SK-N-SH (cell line): ENCODE measurements at regions not wholly inside any gene's neighbourhood (a gene's known extent, or its start where the extent isn't known, plus 50 kb on each side); places are given as distances from the start of the nearest gene placed in this dataset.

Source experiments
- CTCF ChIA-PET: fragments of 300-600, 350-600 bp; formaldehyde crosslinking; extraction: SDS; loops from one replicate; lab custom pipeline; 2021; lab: Yijun Ruan, JAX
- POLR2A ChIA-PET: fragments of 350-600 bp; sonication (Branson Sonifier 250); formaldehyde crosslinking; extraction: SDS; loops from one replicate; lab custom pipeline; 2020; ENCODE audit warnings: antibody characterized with exemption, inconsistent platforms; lab: Yijun Ruan, JAX
- DNase-seq: peaks from one replicate; pipeline ENCODE4 v3.0.0; 2012
- H2AFZ ChIP-seq: fragments of 200-600 bp; sonication (generic); 2 replicates; pipeline ENCODE4 v1.8.1; 2016; ENCODE audit warnings: antibody characterized with exemption, mild to moderate bottlenecking, low read depth
- H3F3A ChIP-seq: fragments of 200-600 bp; sonication (generic); replicated peaks from 2 replicates; pipeline ENCODE3; 2016; ENCODE audit warnings: antibody characterized with exemption, mild to moderate bottlenecking; ENCODE audit not compliant: insufficient read depth
- H3K27ac ChIP-seq, 2 experiments: fragments of 200-500 bp in 1 of 2; fragments of 200-600 bp in 1 of 2; sonication (Bioruptor generic) in 1 of 2; sonication (generic), shearing (Covaris generic) in 1 of 2; 2 replicates each; pipeline versions ENCODE4 v1.5.1 to v1.6.1; 2014 to 2016; ENCODE audit warnings: low read depth in 2 of 2, inconsistent platforms in 1 of 2, low read length in 1 of 2, mild to moderate bottlenecking in 1 of 2, mixed read lengths in 1 of 2
- H3K27me3 ChIP-seq: fragments of 200-600 bp; sonication (generic), shearing (Covaris generic); 2 replicates; pipeline ENCODE4 v1.6.1; 2016; ENCODE audit warnings: mixed run types; ENCODE audit not compliant: insufficient read depth
- H3K36me3 ChIP-seq, 2 experiments: fragments of 200-500 bp in 1 of 2; fragments of 200-600 bp in 1 of 2; sonication (Bioruptor generic) in 1 of 2; sonication (generic) in 1 of 2; replicated peaks in 1 of 2; 2 replicates each; pipeline versions ENCODE3 to v1.5.1; 2014 to 2016; ENCODE audit warnings: low read length in 1 of 2, mild to moderate bottlenecking in 1 of 2; ENCODE audit not compliant: insufficient read depth in 2 of 2, control insufficient read depth in 1 of 2
- H3K4me1 ChIP-seq, 2 experiments: fragments of 200-500 bp in 1 of 2; fragments of 200-600 bp in 1 of 2; sonication (Bioruptor generic) in 1 of 2; sonication (generic), shearing (Covaris generic) in 1 of 2; 2 replicates each; pipeline versions ENCODE4 v1.5.1 to v1.6.1; 2014 to 2016; ENCODE audit warnings: low read depth in 1 of 2, low read length in 1 of 2, mixed run types in 1 of 2; ENCODE audit not compliant: insufficient read depth in 2 of 2, control insufficient read depth in 1 of 2
- H3K4me2 ChIP-seq: fragments of 200-600 bp; sonication (generic), shearing (Covaris generic); 2 replicates; pipeline ENCODE4 v1.6.1; 2017; ENCODE audit warnings: mixed run types
- H3K4me3 ChIP-seq, 2 experiments: fragments of 200-500 bp in 1 of 2; fragments of 200-600 bp in 1 of 2; sonication (Bioruptor generic) in 1 of 2; sonication (generic), shearing (Covaris generic) in 1 of 2; 2 replicates each; pipeline versions ENCODE4 v1.5.1 to v1.8.1; 2014 to 2016; ENCODE audit warnings: low read depth in 2 of 2, inconsistent platforms in 1 of 2, low read length in 1 of 2, mild to moderate bottlenecking in 1 of 2, mixed read lengths in 1 of 2, moderate library complexity in 1 of 2
- H3K79me2 ChIP-seq: fragments of 200-600 bp; sonication (generic); 2 replicates; pipeline ENCODE4 v1.8.1; 2017; ENCODE audit warnings: mild to moderate bottlenecking; ENCODE audit not compliant: insufficient read depth
- H3K9ac ChIP-seq: fragments of 200-600 bp; sonication (generic); 2 replicates; pipeline ENCODE4 v1.6.1; 2017; ENCODE audit warnings: mixed run types
- H3K9me2 ChIP-seq: fragments of 200-600 bp; sonication (generic); 2 replicates; pipeline ENCODE4 v1.6.1; 2017; ENCODE audit warnings: mixed run types
- H3K9me3 ChIP-seq: fragments of 200-600 bp; sonication (generic); 2 replicates; pipeline ENCODE4 v1.6.1; 2017; ENCODE audit warnings: mixed run types, mild to moderate bottlenecking, moderate library complexity
- H4K20me1 ChIP-seq: fragments of 200-600 bp; sonication (generic); 2 replicates; pipeline ENCODE4 v1.6.1; 2017; ENCODE audit warnings: mild to moderate bottlenecking, mixed run types; ENCODE audit not compliant: insufficient read depth
- ELF1 ChIP-seq: IDR thresholded peaks from 2 replicates; pipeline ENCODE4 v1.4.0; 2012
- EP300 ChIP-seq, 2 experiments: IDR thresholded peaks; 2 replicates each; pipeline versions ENCODE4 v1.4.0 to v1.6.1; 2012; ENCODE audit warnings: borderline replicate concordance in 1 of 2, low read depth in 1 of 2, low read length in 1 of 2
- FOSL2 ChIP-seq: IDR thresholded peaks from 2 replicates; pipeline ENCODE4 v1.4.0; 2012; ENCODE audit warnings: low read depth, mild to moderate bottlenecking, moderate library complexity, borderline replicate concordance
- FOXJ3 ChIP-seq: sonication (generic); formaldehyde crosslinking; IDR thresholded peaks from 2 replicates; pipeline ENCODE4 v1.5.1; 2020; ENCODE audit warnings: mild to moderate bottlenecking, missing genetic modification reagents
- FOXM1 ChIP-seq: IDR thresholded peaks from 2 replicates; pipeline ENCODE4 v1.4.0; 2012; ENCODE audit warnings: low read depth, mild to moderate bottlenecking
- GABPA ChIP-seq: IDR thresholded peaks from 2 replicates; pipeline ENCODE4 v1.4.0; 2012; ENCODE audit warnings: low read depth, mild to moderate bottlenecking
- GATA2 ChIP-seq: sonication (generic); formaldehyde crosslinking; IDR thresholded peaks from 2 replicates; pipeline ENCODE4 v1.5.0; 2020; ENCODE audit warnings: mild to moderate bottlenecking, missing genetic modification reagents
- NFIC ChIP-seq: IDR thresholded peaks from 2 replicates; pipeline ENCODE4 v1.4.0; 2012; ENCODE audit warnings: borderline replicate concordance
- NRF1 ChIP-seq: IDR thresholded peaks from 2 replicates; pipeline ENCODE4 v1.6.1; 2012; ENCODE audit warnings: low read depth, mild to moderate bottlenecking, low read length
- POLR2AphosphoS5 ChIP-seq: IDR thresholded peaks from 2 replicates; pipeline ENCODE4 v1.6.1; 2012; ENCODE audit warnings: low read depth, low read length
- RAD21 ChIP-seq: IDR thresholded peaks from 2 replicates; pipeline ENCODE4 v1.6.1; 2012; ENCODE audit warnings: mild to moderate bottlenecking, low read length
- RFX5 ChIP-seq: IDR thresholded peaks from 2 replicates; pipeline ENCODE4 v1.6.1; 2012; ENCODE audit warnings: mild to moderate bottlenecking, improper control_type of control experiment, low read length
- RXRA ChIP-seq: IDR thresholded peaks from 2 replicates; pipeline ENCODE4 v1.4.0; 2012; ENCODE audit warnings: low read depth, mild to moderate bottlenecking, borderline replicate concordance
- TCF12 ChIP-seq: IDR thresholded peaks from 2 replicates; pipeline ENCODE4 v1.4.0; 2012
- YY1 ChIP-seq: IDR thresholded peaks from 2 replicates; pipeline ENCODE4 v1.4.0; 2012; ENCODE audit warnings: low read depth, mild to moderate bottlenecking
- WGBS: methylation state at CpG from one replicate; pipeline ENCODE4 v1.1.6; 2017; ENCODE audit warnings: low lambda C conversion rate; 5-methylcytosine and 5-hydroxymethylcytosine counted together
- TF ChIP-seq, protein P1 (sequence below): IDR thresholded peaks from 2 replicates; pipeline ENCODE4; 2012
- TF ChIP-seq, protein P2 (sequence below): IDR thresholded peaks from 2 replicates; pipeline ENCODE4 v1.4.0; 2012; ENCODE audit warnings: low read depth, borderline replicate concordance
- TF ChIP-seq, protein P3 (sequence below): fragments of 200-600 bp; sonication (generic); IDR thresholded peaks from 2 replicates; pipeline ENCODE4 v1.6.1; 2017; ENCODE audit warnings: antibody characterized with exemption, mild to moderate bottlenecking, moderate library complexity
- TF ChIP-seq, protein P4 (sequence below): IDR thresholded peaks from 2 replicates; pipeline ENCODE4 v1.4.0; 2012; ENCODE audit warnings: low read depth
- TF ChIP-seq, protein P5 (sequence below): fragments of 150-350 bp; IDR thresholded peaks from 2 replicates; pipeline ENCODE4 v1.6.1; 2017; ENCODE audit warnings: antibody characterized with exemption, low read length, low read depth, borderline replicate concordance
- TF ChIP-seq, protein P6 (sequence below): fragments of 150-350 bp; IDR thresholded peaks from 2 replicates; pipeline ENCODE4 v1.6.1; 2016; ENCODE audit warnings: mild to moderate bottlenecking, low read depth, low read length

DNA sequence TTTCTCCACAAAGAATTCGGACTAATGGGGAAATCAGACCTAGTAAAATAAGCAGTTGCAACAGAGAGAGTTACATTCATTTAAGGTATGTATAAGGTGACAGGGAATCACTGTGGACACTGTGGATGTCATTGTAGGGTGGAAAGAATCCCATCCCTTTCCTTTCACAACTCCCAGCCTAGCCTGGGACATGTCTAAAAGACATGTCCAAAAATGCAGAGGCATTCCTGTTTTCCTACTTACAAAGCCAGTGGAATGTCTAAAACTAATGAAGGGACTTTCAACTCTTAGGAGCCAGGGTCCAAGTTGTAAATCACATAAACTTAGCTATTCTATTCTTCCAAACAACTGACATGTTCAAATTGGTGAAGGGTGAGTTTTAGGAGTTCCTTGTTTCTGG lies 511.0 kb downstream of the PRELID2 start:
- H2AFZ ChIP-seq: no peak overlapping the region
- H3K9me2 ChIP-seq: no peaks in the 10 kb centered on the region
- H3K27ac ChIP-seq: peak overlapping the region in 1 of 2 experiments; percentile 69; a peak in 2 of 4 replicates
- H3K4me2 ChIP-seq: no peak overlapping the region
- 78% methylated on average over 1 of the region's 1 CpG for WGBS
- no peaks in the 10 kb centered on the region for H3K4me1 ChIP-seq
- TF ChIP-seq GATA2 (CRISPR knock-in tag) (no peak), RXRA (no peak), POLR2AphosphoS5 (no peak), GABPA (no peak), TCF12 (no peak), FOXJ3 (CRISPR knock-in tag) (no peak), EP300 (IDR thresholded peaks at IDR 0.05; ENCODE audit: borderline replicate concordance in 1 of 2, low read depth in 1 of 2, low read length in 1 of 2) (no peak)
- TF ChIP-seq, protein P1, sequence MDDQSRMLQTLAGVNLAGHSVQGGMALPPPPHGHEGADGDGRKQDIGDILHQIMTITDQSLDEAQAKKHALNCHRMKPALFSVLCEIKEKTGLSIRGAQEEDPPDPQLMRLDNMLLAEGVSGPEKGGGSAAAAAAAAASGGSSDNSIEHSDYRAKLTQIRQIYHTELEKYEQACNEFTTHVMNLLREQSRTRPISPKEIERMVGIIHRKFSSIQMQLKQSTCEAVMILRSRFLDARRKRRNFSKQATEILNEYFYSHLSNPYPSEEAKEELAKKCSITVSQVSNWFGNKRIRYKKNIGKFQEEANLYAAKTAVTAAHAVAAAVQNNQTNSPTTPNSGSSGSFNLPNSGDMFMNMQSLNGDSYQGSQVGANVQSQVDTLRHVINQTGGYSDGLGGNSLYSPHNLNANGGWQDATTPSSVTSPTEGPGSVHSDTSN: no peak
- TF ChIP-seq, protein P2, sequence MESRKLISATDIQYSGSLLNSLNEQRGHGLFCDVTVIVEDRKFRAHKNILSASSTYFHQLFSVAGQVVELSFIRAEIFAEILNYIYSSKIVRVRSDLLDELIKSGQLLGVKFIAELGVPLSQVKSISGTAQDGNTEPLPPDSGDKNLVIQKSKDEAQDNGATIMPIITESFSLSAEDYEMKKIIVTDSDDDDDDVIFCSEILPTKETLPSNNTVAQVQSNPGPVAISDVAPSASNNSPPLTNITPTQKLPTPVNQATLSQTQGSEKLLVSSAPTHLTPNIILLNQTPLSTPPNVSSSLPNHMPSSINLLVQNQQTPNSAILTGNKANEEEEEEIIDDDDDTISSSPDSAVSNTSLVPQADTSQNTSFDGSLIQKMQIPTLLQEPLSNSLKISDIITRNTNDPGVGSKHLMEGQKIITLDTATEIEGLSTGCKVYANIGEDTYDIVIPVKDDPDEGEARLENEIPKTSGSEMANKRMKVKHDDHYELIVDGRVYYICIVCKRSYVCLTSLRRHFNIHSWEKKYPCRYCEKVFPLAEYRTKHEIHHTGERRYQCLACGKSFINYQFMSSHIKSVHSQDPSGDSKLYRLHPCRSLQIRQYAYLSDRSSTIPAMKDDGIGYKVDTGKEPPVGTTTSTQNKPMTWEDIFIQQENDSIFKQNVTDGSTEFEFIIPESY: no peak
- TF ChIP-seq, all 33 proteins: peak for 0
- H3K79me2 ChIP-seq: no peaks in the 10 kb centered on the region
- ChIA-PET CTCF (no interaction called here), POLR2A (no interaction called here)
- DNase-seq: no peak
- no peaks in the 10 kb centered on the region for H4K20me1 ChIP-seq
- no peaks in the 10 kb centered on the region for H3K27me3 ChIP-seq
- H3K9me3 ChIP-seq: no peaks in the 10 kb centered on the region
- no peaks in the 10 kb centered on the region for H3K36me3 ChIP-seq
- no peak overlapping the region for H3K9ac ChIP-seq
- H3F3A ChIP-seq: no peaks in the 10 kb centered on the region
- no peak overlapping the region for H3K4me3 ChIP-seq

DNA sequence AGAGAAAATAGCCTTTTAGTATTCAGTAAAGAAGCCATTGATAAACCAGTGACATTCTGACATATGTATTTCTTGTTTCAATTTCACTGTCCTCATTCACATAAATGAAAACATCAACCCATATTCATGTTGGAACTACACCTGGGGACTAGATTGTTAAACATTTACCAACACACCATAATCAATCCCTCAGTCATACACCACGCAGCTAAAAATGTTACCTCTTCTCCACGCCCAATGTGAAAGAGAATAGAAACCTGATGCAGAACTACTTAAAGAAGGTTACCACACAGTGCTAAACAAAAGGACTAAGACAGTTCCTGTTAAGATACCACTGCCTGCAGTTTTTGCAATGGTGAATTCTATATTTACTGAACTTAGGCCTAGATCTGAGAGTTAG lies 518.9 kb downstream of the PRELID2 start:
- POLR2A ChIA-PET: no interaction called here
- no peaks in the 10 kb centered on the region for H3K79me2 ChIP-seq
- H3K27ac ChIP-seq: no peak overlapping the region
- no peaks in the 10 kb centered on the region for H3K36me3 ChIP-seq
- no peaks in the 10 kb centered on the region for H3K4me1 ChIP-seq
- no peak overlapping the region for H2AFZ ChIP-seq
- no peaks in the 10 kb centered on the region for H3F3A ChIP-seq
- 88% methylated on average over 2 of the region's 2 CpGs for WGBS
- H3K9me3 ChIP-seq: no peaks in the 10 kb centered on the region
- no peak overlapping the region for H3K4me3 ChIP-seq
- TF ChIP-seq FOSL2: no peak
- no peak for TF ChIP-seq FOXM1
- TF ChIP-seq, protein P1: no peak
- no peak for TF ChIP-seq NFIC
- TF ChIP-seq YY1: no peak
- TF ChIP-seq RAD21: no peak
- TF ChIP-seq, protein P3, sequence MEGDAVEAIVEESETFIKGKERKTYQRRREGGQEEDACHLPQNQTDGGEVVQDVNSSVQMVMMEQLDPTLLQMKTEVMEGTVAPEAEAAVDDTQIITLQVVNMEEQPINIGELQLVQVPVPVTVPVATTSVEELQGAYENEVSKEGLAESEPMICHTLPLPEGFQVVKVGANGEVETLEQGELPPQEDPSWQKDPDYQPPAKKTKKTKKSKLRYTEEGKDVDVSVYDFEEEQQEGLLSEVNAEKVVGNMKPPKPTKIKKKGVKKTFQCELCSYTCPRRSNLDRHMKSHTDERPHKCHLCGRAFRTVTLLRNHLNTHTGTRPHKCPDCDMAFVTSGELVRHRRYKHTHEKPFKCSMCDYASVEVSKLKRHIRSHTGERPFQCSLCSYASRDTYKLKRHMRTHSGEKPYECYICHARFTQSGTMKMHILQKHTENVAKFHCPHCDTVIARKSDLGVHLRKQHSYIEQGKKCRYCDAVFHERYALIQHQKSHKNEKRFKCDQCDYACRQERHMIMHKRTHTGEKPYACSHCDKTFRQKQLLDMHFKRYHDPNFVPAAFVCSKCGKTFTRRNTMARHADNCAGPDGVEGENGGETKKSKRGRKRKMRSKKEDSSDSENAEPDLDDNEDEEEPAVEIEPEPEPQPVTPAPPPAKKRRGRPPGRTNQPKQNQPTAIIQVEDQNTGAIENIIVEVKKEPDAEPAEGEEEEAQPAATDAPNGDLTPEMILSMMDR: no peak
- TF ChIP-seq ELF1: no peak
- no peak for TF ChIP-seq POLR2AphosphoS5
- TF ChIP-seq GATA2 (CRISPR knock-in tag): no peak
- TF ChIP-seq, protein P4, sequence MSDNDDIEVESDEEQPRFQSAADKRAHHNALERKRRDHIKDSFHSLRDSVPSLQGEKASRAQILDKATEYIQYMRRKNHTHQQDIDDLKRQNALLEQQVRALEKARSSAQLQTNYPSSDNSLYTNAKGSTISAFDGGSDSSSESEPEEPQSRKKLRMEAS: no peak
- TF ChIP-seq RFX5: no peak
- TF ChIP-seq, protein P5, sequence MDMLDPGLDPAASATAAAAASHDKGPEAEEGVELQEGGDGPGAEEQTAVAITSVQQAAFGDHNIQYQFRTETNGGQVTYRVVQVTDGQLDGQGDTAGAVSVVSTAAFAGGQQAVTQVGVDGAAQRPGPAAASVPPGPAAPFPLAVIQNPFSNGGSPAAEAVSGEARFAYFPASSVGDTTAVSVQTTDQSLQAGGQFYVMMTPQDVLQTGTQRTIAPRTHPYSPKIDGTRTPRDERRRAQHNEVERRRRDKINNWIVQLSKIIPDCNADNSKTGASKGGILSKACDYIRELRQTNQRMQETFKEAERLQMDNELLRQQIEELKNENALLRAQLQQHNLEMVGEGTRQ: no peak
- TF ChIP-seq FOXJ3 (CRISPR knock-in tag): no peak
- TF ChIP-seq, protein P6, sequence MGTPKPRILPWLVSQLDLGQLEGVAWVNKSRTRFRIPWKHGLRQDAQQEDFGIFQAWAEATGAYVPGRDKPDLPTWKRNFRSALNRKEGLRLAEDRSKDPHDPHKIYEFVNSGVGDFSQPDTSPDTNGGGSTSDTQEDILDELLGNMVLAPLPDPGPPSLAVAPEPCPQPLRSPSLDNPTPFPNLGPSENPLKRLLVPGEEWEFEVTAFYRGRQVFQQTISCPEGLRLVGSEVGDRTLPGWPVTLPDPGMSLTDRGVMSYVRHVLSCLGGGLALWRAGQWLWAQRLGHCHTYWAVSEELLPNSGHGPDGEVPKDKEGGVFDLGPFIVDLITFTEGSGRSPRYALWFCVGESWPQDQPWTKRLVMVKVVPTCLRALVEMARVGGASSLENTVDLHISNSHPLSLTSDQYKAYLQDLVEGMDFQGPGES: no peak
- no peak for TF ChIP-seq NRF1
- TF ChIP-seq, all 33 proteins: peak for 0
- H3K4me2 ChIP-seq: no peak overlapping the region
- CTCF ChIA-PET: no interaction called here
- H3K27me3 ChIP-seq: no peaks in the 10 kb centered on the region
- H3K9ac ChIP-seq: no peak overlapping the region
- no peak for DNase-seq
- no peaks in the 10 kb centered on the region for H4K20me1 ChIP-seq
- no peaks in the 10 kb centered on the region for H3K9me2 ChIP-seq
